ENCODE measurements at regions not wholly inside any gene's neighbourhood (a gene's known extent, or its start where the extent isn't known, plus 50 kb on each side); places are given as distances from the start of the nearest gene placed in this dataset.

DNA sequence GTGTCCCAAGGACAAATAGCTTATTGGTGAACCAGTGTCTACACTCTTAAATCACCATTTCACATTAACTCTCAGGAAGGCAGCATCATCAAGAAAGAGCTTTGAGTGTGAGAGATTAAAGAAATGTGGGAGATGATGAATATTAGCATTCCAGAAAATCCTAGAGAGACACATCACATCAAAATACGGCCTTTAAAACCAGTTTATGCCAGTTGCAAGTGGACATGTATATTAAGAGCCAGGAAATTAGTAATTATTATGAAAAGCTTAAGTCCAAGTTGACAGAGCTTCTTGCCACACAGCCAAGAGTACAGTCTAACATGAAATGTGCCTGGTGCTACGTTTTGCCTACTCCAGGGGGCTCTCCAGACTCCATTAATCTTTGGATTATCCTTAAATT is 503.0 kb upstream of the BOD1L1 start:
- TF ChIP-seq, protein P1, sequence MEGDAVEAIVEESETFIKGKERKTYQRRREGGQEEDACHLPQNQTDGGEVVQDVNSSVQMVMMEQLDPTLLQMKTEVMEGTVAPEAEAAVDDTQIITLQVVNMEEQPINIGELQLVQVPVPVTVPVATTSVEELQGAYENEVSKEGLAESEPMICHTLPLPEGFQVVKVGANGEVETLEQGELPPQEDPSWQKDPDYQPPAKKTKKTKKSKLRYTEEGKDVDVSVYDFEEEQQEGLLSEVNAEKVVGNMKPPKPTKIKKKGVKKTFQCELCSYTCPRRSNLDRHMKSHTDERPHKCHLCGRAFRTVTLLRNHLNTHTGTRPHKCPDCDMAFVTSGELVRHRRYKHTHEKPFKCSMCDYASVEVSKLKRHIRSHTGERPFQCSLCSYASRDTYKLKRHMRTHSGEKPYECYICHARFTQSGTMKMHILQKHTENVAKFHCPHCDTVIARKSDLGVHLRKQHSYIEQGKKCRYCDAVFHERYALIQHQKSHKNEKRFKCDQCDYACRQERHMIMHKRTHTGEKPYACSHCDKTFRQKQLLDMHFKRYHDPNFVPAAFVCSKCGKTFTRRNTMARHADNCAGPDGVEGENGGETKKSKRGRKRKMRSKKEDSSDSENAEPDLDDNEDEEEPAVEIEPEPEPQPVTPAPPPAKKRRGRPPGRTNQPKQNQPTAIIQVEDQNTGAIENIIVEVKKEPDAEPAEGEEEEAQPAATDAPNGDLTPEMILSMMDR (IDR thresholded peaks at IDR 0.05 in 8 of 11, conservative IDR thresholded peaks at IDR 0.05 in 3 of 11), result no peak
- TF ChIP-seq POLR2A (IDR thresholded peaks at IDR 0.05), result no peak
- TF ChIP-seq POLR2AphosphoS5 (IDR thresholded peaks at IDR 0.05), result no peak

Measured in spleen (tissue), 7 donors.